ENCODE measurements at regions not wholly inside any gene's neighbourhood (a gene's known extent, or its start where the extent isn't known, plus 50 kb on each side); places are given as distances from the start of the nearest gene placed in this dataset.
"Not testable (repeated sequence)": the region's sequence is repeated elsewhere in the genome, so short reads cannot be mapped to it uniquely, and the experiment has no call there.

DNA sequence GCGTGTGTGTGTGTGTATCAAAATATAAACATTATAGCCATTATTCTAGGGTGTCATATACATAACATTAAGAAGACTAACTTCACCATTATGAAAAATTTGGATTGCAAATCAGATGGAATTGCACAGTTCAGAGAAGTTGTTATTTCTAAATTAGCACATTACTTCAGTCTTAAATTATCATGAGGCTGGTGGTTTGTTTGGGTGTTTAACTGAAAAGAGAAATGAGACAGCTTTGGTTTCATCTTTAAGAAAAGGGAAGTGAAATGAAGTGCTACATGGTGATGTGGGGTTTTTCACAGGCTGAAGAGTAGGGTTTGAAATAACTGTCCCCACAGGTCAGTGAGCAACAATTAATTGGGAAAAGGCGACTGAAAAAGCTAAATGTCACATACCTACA lies 161.2 kb upstream of the XIRP2 start:
- DNase-seq = no peak

DNA sequence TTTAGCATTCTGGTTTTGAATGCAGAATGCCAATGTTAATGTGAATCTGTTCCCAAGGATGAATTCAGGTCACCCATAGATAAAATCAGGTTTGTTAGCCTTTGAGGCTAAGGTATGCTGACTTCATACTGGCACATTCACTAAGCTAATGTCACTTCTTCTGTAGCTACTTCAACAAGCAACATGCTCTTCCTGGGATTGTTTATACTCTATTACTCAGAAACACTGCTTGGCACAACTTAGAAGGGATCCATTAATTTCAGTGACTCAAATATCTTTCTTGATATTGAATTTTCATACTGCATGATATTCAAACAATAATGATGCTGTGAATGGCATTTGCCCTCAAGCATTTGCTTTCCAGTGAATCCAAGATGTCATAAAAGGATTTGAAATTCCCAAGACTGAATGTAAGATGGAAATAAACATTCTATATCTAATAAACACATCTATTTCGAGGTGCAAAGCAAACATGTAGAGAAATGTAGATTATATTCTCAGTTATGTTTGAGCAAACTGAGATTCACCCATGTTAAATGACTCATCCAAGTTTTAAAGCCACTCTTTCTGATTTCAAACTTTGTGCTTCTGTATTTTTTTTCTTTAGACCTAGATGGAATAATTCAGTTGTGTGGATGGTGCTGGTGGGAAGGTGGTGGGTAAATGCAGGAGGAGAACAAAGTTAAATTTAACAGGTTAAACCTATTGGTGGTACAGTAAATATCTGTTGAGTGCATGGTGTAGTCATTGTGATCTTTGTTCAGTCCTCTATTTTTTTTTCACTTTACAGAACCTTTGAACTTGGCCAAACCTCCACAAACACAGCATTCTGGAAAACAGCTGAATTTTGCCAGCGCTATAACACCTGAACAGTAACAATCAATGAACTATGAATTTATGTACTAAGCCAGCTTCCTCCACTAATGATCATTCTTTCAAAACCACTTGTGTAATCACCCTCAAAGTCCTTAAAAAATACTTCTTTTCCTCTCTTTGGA lies 162.1 kb upstream of the XIRP2 start:
- no peak for DNase-seq

DNA sequence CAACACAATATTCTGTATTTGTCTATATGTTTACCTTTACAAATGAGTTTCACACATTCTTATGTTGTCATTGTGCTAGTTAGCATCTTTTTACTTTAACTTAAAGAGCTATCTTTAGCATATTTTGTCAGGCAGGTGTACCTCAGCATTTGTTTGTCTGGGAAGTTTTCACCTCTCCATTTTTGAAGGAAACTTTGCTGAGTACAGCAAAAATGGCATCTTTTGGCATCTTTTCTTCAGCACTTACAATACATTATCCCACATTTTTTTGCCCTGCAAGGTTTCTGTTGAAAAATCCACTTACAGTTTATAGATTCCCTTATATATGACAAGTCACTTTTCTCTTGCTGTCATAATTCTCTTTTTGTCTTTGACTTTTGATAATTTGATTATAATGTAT lies 171.3 kb upstream of the XIRP2 start:
- no peak for DNase-seq

DNA sequence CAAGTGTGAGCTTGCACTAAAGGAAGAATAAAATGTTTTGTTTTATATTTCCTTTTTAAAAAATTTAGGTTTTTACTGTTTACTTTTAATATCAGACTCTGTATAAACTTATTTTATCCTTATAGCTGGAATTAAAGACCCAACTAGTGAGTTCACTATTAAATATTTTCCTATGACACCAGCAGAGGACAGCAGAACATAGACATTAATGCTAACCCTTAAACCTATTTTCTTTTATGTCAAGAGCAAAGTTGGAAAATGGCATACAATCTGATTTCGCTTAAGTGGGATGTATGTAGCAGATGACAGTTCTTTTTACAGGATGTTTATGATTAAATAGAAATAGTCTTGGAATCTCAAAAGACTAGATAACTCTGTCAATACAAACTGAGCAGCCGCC lies 188.2 kb upstream of the XIRP2 start:
- DNase-seq = no peak

DNA sequence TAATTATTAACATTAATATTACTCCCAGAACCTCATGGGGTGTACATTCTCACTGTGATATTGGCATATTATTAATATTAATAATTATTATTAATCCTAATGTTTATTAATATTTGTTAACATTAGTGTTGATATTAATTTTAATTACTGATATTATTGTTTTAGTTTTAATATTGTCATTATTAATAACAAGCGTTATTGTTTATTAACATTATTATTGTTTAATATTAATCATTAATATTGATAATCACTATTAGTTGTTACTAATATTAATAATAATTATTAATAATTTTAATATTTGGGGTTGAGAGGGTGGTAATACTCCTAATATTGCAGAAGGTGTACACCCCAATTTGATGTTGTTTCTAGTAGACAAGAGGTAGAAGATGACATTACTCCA lies 193.1 kb upstream of the XIRP2 start:
- DNase-seq = no peak

DNA sequence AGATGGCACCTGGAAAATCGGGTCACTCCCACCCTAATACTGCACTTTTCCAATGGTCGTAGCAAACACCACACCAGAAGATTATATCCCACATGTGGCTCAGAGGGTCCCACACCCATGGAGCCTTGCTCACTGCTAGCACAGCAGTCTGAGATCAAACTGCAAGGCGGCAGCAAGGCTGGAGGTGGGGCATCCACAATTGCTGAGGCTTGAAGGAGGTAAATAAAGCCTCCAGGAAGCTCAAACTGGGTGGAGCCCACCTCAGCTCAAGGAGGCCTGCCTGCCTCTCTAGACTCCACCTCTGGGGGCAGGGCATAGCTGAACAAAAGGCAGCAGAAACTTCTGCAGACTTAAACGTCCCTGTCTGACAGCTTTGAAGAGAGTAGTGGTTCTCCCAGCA lies 192.0 kb upstream of the SCN7A start:
- DNase-seq = not testable (repeated sequence)

DNA sequence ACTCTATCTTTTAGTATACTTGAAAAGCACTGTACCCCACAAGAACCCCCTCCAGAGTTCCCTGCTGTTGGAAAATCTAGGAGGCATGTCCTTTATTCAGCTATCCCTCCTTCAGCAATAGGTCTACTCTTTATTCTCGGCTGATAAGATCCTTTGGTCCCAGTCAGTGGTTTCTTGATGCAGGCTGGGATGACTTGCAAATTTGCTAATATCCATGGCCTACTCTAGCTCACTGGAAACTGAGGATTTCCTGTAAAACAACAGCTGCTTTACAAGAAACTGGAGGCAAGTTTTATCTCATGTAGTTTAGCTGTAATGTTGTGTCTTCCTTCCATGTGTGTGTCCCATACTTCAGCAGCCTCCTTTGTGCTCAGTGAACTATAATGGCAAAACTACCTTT lies 183.9 kb upstream of the SCN7A start:
- DNase-seq = no peak

DNA sequence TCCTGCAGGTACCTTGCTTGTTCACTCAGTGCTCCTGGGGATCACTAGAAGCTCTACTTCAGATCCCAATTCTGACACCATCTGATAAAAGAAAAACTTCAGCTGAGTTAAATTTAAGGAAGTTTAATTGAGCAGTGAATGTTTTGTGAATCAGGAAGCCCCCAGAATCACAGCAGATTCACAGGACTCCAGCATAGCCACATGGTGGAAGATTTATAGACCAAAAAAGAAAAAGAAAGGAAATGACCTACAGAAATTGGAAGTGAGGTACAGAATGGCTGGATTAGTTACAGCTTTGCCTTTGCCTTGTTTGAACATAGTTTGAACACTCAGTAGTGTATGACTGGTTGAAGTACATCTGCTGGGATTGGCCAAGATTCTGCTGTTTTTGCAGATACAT lies 182.7 kb upstream of the SCN7A start:
- no peak for DNase-seq

DNA sequence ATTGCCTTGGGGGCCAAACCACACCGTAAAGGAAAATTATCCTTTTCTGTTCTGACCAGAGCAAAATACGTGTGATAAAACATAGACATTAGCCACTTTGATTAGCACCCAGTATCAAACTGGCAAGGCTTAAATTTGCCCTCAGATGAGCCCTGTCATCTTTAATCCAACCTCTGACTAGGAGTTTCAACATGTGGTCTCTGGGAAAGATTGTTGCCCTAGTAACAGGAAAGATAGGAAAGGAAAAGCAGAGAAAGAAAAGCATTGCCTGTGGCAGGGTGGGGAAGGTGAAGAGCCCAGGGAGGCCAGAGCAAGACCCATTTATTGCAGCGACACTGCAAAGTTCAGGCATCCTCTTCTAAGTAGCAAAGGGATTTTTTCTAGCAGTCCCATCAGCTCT lies 181.5 kb upstream of the SCN7A start:
- no peak for DNase-seq

DNA sequence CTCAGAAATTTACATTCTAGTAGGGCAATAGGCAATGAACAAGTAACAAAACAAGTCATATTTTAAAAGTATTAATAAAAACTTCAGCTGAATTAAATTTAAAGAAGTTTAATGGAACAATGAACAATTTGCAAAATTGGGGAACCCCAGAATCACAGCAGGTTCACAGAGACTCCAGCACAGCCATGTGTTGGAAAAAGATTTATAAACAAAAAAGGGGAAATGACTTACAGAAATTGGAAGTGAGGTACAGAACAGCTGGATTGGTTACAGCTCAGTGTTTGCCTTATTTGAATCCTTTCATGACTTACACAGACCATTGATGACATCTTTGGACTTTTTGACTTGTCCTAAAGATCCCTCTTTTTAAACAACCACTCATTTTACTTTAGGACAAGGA lies 179.9 kb upstream of the SCN7A start:
- DNase-seq = no peak

DNA sequence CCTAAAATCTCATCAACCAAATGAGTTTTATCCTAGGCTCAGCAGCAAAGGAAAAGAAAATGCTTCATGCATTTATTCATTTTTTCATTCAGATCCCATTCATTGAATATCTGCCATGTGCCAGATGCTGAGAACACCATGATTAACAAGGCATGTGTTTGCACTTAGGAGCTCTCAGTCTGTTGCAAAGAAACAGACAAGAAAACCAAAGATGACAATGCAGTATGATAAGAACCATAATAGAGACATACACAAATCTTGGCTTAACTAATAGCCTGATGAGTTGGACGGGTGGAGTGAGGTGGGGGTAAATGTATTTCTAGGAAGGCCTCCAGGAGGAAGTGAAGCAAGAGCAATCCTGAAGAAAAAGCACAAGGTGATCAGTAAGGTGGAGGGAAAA lies 177.8 kb upstream of the SCN7A start:
- DNase-seq = no peak

DNA sequence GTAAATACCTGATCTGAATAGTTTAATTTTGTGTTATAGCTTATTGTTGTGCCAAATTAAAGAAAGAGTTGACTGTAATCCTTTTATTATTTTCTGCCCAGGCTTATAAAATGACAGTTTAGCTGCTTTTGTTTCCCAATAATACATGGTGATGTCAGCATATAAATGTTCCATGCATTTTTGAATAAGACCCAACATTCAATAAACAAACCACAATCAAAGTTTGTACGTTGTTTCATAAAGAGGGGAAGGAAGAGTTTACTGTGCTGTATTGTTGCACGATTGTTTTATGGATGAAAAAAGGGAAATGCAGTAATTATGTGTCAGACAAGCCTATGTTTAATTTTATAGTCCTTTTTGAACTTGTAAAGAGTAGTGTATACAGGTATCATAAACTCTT lies 177.2 kb upstream of the SCN7A start:
- DNase-seq = no peak

DNA sequence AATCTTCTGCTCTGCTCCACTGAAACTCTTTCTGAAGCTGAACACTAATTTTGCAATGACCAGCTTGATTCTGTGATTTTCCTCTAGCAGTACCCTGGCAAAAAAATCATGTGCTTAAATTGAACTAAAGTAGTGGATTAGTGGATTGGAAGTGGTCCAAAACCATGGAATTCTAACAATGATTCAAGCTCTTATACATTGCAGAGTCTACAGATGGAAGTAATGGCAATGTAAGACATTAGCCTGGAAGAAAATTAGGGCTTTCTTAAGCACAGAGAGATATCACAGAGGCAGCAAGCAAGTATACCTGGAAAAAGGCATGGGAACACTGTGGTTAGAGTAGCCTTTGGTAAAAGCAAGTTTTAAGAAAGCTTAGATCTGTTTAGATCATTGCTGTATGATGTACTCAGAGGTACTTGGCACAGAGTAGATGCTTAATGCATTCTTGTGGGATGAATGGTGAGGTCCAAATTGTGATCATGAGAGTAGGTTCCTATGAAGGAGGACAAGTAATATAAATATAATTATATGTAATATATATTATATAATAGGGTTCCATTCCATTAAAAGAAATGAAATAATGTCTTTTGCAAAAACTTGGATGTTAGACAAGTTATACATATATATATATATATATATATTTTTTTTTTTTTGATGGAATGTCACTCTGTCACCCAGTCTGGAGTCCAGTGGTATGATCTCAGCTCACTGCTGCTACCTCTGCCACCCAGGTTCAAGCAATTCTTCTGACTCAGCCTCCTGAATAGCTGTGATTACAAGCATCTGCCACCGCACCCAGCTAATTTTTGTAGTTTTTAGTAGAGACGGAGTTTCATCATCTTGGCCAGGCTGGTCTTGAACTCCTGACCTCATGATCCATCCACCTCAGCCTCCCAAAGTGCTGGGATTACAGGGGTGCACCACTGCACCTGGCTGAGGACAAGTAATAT lies 172.2 kb upstream of the SCN7A start:
- no peak for DNase-seq

DNA sequence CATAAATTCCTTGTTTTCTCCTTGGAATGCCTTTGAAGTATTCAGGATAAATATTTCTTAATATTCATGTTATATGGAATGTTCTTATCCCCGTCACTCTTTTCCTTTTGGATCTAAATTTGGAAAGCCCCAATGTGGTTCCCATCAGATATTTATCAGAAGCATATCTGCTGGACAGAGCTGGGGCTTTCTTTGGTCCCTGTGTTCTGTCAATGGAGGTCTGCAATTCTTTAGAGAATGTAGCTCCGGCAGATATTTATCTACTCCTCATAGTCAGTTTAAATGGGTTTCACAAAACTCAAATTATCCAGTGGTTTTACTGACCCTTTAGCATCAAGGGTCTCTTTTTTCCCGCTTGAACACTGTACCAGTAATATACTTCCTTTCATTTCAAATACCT lies 167.8 kb upstream of the SCN7A start:
- DNase-seq = no peak

DNA sequence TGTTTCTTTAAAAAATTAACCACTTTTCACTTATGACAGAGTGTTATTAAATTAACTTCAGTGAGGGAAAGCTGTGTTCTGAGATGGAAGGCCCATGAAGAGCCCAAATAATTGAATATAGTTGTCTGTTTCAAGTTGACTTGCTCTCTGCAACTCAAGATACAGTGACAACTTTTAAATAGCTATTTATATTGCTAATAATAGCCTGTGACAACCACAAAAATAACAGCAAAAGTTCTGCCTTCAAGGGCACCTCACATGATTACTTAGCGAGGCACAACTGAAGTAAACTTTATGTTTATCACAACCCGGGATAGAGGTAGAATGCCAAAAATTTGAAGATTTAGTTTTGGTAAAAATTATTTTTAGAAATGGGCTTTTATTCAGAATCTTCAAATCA lies 167.3 kb upstream of the SCN7A start:
- no peak for DNase-seq

DNA sequence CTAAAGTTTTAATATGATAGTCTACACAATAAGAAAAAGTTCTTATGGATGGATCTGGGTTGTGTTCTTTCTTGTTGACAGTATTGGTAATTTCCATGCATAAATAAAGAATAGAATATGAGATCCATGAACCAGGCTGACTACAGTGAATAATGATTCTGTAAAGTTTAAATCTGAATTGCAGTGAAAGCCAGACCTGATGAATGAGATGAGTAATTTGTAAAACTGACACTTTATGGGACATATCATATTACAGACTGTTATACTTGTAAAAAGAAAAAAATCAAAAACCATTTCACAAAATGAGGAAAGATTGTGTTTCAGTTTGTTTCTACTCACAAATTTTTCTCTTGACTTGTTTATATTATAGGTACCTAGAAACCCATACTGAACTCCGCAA lies 164.9 kb upstream of the SCN7A start:
- DNase-seq = no peak

DNA sequence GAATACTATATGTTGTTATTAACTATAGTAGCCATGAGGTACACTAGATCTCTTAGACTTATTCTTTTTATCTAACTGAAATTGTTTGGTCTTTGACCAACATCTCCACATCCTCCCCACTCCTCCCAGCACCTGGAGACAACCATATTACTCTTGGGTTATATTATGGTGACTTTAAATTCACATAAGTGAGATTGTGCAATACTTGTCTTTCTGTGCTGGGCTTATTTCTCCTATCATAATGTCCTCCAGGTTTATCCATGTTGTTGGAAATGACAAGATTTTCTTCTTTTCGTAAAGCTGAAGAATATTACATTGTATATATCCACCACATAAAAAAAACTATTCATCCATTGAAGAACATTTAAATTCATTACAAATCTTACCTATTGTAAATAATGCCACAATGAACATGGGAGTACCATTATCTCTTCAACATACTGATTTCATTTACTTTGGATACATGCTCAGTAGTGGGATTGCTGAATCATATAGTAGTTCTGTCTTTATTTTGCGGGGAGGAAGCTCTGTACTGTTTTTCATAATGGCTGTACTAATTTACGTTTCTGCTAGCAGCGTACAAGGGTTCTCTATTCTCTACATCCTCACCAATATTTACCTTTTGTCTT lies 159.2 kb upstream of the SCN7A start:
- no peak for DNase-seq

DNA sequence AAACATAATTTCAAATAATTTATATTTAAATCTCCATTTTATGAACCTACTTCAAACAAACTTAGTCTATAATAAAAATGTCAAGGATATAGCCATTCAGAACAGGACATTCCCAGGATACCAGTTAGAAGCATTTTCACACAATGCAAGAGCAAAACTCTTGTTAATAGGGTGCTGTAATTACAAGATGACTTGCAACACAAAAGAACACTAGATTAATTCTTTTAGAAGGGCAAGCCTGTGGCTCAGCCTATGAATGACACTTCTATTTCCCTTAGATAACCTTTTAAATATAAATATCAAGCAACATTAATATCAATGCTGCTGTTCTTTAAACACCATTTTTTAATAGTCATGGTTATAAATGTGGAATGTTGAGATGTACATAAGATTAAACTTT lies 157.9 kb upstream of the SCN7A start:
- DNase-seq = no peak

DNA sequence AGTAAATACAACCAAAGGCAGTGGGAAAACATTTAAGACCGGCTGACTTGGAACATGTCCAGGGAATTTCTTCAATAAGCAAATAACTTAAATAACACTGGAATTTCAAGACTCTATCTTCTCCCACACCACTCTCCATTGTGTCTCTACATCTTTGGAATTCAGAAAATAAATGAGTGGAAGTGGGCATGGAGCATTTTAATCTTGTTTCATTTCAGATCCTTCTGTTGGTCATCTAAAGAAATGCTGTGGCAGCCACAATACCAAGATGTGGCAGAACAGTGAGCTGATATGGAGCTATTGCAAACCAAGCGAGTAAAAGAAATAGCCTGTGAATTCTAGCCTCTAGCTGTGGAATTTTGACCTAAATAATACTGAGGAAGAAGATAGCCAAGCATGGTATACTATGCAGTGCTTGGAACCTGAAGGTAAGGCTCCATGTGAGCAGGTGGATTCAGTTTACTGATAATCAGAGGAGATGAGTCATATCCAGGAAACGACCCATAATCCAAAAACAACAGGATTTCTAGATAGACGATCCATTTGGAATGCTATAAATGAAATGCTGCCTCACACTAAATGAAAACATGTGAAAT lies 157.1 kb upstream of the SCN7A start:
- no peak for DNase-seq

DNA sequence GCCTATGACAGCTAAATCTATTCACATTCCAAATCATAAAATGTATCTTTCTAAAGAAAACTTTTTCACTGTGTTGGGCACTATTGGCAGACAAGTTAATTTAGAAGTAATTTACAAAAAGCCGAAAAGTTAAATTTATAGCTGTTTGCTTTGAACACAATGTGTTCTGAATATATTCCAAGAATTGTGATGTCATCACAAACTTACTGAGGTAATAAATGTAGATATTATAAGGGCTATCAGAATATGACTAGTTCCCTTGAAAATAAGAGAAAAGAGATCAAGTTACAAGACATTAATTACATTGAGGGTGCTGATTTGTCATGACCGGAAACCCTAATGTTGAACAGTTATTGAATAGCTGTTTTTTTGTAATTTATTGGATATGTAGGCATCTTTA lies 153.9 kb upstream of the SCN7A start:
- DNase-seq = no peak

DNA sequence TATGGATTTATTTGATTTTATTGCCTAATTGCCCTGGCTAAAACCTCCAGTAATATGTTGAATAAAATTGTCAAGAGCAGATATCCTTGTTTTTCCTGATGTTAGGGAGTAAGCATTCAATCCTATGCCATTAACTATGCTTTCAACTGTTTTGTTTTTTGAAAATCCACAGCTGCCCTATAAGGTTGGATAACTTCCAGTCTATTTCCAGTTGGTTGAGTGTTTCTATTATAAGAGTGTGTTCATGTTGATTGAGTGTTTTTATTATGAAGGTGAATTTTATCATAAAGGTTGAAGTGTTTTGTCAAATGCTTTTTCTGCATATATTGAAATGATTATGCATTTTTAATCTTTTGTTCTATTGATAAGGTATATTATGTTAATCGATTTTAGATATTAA lies 149.9 kb upstream of the SCN7A start:
- DNase-seq = no peak

DNA sequence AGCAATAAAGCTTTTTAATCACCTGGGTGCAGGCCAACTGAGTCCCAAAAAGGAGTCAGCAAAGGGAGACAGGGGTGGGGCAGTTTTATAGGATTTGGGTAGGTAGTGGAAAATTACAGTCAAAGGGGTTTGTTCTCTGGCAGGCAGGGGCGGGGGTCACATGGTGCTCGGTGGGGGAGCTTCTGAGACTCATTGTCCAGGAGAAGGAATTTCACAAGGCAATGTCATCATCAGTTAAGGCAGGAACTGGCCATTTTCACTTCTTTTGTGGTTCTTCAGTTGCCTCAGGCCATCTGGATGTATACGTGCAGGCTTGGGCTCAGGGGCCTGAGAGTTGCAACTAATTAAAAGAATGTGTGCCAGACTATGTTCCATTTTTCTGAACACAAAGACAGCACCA lies 147.5 kb upstream of the SCN7A start:
- DNase-seq = not testable (repeated sequence)

DNA sequence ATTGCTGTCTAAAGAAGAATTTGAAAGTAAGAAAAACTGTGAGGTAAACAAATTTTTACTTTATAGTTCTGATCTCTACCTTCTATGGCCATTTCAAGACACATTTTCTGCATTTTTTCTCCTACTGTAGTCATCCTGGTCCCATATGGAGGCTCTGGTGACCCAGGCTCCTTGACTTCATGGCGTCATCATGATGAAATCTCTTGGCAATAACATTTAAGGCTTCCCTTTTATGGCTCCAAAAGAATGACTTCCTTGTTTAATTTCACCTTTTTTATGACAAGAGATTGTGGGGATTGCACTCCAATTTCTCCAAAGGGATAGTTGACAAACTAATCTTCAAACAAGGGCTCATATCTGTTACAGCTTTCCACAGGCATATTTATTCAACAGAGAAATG lies 143.0 kb upstream of the SCN7A start:
- no peak for DNase-seq
